H1 (cell line): ENCODE measurements at regions not wholly inside any gene's neighbourhood (a gene's known extent, or its start where the extent isn't known, plus 50 kb on each side); places are given as distances from the start of the nearest gene placed in this dataset.

Experiments used
- CTCF ChIA-PET: fragments of 300-600 bp; sonication (Branson Sonifier 250); formaldehyde crosslinking; loops from one replicate; lab custom pipeline; 2021; ENCODE audit not compliant: partially characterized antibody; lab: Charles Lee
- POLR2A ChIA-PET: fragments of 300-600 bp; sonication (Branson Sonifier 250); formaldehyde crosslinking; loops from one replicate; lab custom pipeline; 2021; ENCODE audit warnings: inconsistent platforms; ENCODE audit not compliant: partially characterized antibody; lab: Charles Lee
- DNase-seq, 2 experiments: peaks; one replicate each; pipeline versions ENCODE4 v3.0.0 to v3.0.0-alpha.2; 2010 to 2022; ENCODE audit warnings: low spot score in 2 of 2, low read depth in 1 of 2, mixed read lengths in 1 of 2
- FAIRE-seq: peaks from 2 replicates; lab custom pipeline; 2011; peaks lifted over from hg19 to GRCh38; lab: Jason Lieb, UNC
- H2AFZ ChIP-seq: 2 replicates; pipeline ENCODE4 v1.8.1; 2012; ENCODE audit warnings: low read length, inconsistent platforms
- H2AK5ac ChIP-seq: 2 replicates; pipeline ENCODE4 v1.6.1; 2013; ENCODE audit warnings: low read depth, low read length
- H2BK120ac ChIP-seq: replicated peaks from 2 replicates; pipeline ENCODE3; 2013; ENCODE audit warnings: low read depth, low read length, inconsistent platforms
- H2BK12ac ChIP-seq: 2 replicates; pipeline ENCODE4 v1.6.1; 2013; ENCODE audit warnings: low read depth, low read length
- H2BK15ac ChIP-seq: 2 replicates; pipeline ENCODE4 v1.6.1; 2013; ENCODE audit warnings: low read length
- H2BK20ac ChIP-seq: 2 replicates; pipeline ENCODE4 v1.6.1; 2013; ENCODE audit warnings: low read length
- H2BK5ac ChIP-seq: 2 replicates; pipeline ENCODE4 v1.6.1; 2013; ENCODE audit warnings: low read depth, low read length
- H3K14ac ChIP-seq: 2 replicates; pipeline ENCODE4 v1.6.1; 2013; ENCODE audit warnings: inconsistent platforms; ENCODE audit not compliant: insufficient read length
- H3K18ac ChIP-seq: 2 replicates; pipeline ENCODE4 v1.6.1; 2013; ENCODE audit warnings: low read length; ENCODE audit errors: extremely low read depth
- H3K23ac ChIP-seq: 2 replicates; pipeline ENCODE4 v1.6.1; 2013; ENCODE audit warnings: inconsistent platforms; ENCODE audit not compliant: insufficient read length
- H3K23me2 ChIP-seq: 2 replicates; pipeline ENCODE4 v1.6.1; 2013; ENCODE audit warnings: low read depth, low read length
- H3K27ac ChIP-seq: 2 replicates; pipeline ENCODE4 v1.6.1; 2011; ENCODE audit warnings: low read depth, low read length, inconsistent platforms
- H3K27me3 ChIP-seq, 4 experiments: replicated peaks in 1 of 4; 1 replicate in 1 of 4; 2 replicates in 3 of 4; pipeline versions ENCODE4 v1.6.1 to v1.8.1; 2011 to 2013; ENCODE audit warnings: low read length in 3 of 4, mild to moderate bottlenecking in 3 of 4, inconsistent platforms in 2 of 4, mixed read lengths in 2 of 4, moderate library complexity in 1 of 4; ENCODE audit not compliant: control insufficient read depth in 3 of 4, insufficient read depth in 3 of 4; ENCODE audit errors: extremely low read depth in 1 of 4
- H3K36me3 ChIP-seq, 4 experiments: 2 replicates each; pipeline versions ENCODE4 v1.6.1 to v1.8.1; 2011 to 2013; ENCODE audit warnings: mild to moderate bottlenecking in 4 of 4, low read length in 3 of 4, moderate library complexity in 2 of 4, control low read depth in 1 of 4, inconsistent platforms in 1 of 4; ENCODE audit not compliant: insufficient read depth in 4 of 4, control insufficient read depth in 2 of 4
- H3K4ac ChIP-seq: replicated peaks from 2 replicates; pipeline ENCODE3; 2013; ENCODE audit warnings: low read length, low read depth, mixed read lengths, inconsistent platforms; ENCODE audit not compliant: insufficient read length
- H3K4me1 ChIP-seq, 4 experiments: replicated peaks in 1 of 4; 1 replicate in 1 of 4; 2 replicates in 3 of 4; pipeline versions ENCODE4 v1.6.1 to v1.8.1; 2011 to 2013; ENCODE audit warnings: low read length in 3 of 4, inconsistent platforms in 2 of 4, mixed read lengths in 1 of 4; ENCODE audit not compliant: insufficient read depth in 4 of 4, control insufficient read depth in 3 of 4
- H3K4me2 ChIP-seq, 2 experiments: 2 replicates each; pipeline versions ENCODE4 v1.6.1 to v1.8.1; 2011 to 2013; ENCODE audit warnings: low read depth in 2 of 2, low read length in 2 of 2, control low read depth in 1 of 2, inconsistent platforms in 1 of 2, mild to moderate bottlenecking in 1 of 2; ENCODE audit not compliant: insufficient read depth in 1 of 2
- H3K4me3 ChIP-seq, 4 experiments: fragments of 200-600, 300-600 bp in 1 of 4; sonication (generic), shearing (Covaris generic), sonication (Bioruptor Twin) in 1 of 4; 2 replicates each; pipeline versions ENCODE4 v1.5.1 to v1.8.1; 2011 to 2016; ENCODE audit warnings: low read length in 4 of 4, low read depth in 3 of 4, control low read depth in 2 of 4, inconsistent platforms in 2 of 4, mild to moderate bottlenecking in 2 of 4, mixed read lengths in 1 of 4, moderate library complexity in 1 of 4; ENCODE audit not compliant: insufficient read depth in 2 of 4; ENCODE audit errors: extremely low read depth in 1 of 4
- H3K56ac ChIP-seq: replicated peaks from 2 replicates; pipeline ENCODE3; 2013; ENCODE audit warnings: low read depth, mild to moderate bottlenecking, mixed read lengths, low read length, inconsistent platforms; ENCODE audit not compliant: insufficient read length
- H3K79me1 ChIP-seq: 2 replicates; pipeline ENCODE4 v1.6.1; 2013; ENCODE audit warnings: low read depth, low read length, control low read depth
- H3K79me2 ChIP-seq, 2 experiments: 2 replicates each; pipeline versions ENCODE4 v1.6.1 to v1.8.1; 2012 to 2013; ENCODE audit warnings: low read length in 2 of 2, mild to moderate bottlenecking in 2 of 2, inconsistent platforms in 1 of 2; ENCODE audit not compliant: insufficient read depth in 2 of 2, control insufficient read depth in 1 of 2
- H3K9ac ChIP-seq, 4 experiments: replicated peaks in 1 of 4; 1 replicate in 1 of 4; 2 replicates in 3 of 4; pipeline versions ENCODE4 v1.6.1 to v1.8.1; 2011 to 2013; ENCODE audit warnings: low read depth in 3 of 4, low read length in 3 of 4, control low read depth in 2 of 4, mild to moderate bottlenecking in 2 of 4, moderate library complexity in 2 of 4, inconsistent platforms in 1 of 4; ENCODE audit errors: extremely low read depth in 1 of 4
- H3K9me3 ChIP-seq, 2 experiments: 2 replicates each; pipeline versions ENCODE4 v1.6.1 to v1.8.1; 2012 to 2013; ENCODE audit warnings: mild to moderate bottlenecking in 2 of 2, moderate library complexity in 2 of 2, control low read depth in 1 of 2, inconsistent platforms in 1 of 2, low read depth in 1 of 2, low read length in 1 of 2, mixed read lengths in 1 of 2; ENCODE audit not compliant: insufficient read depth in 2 of 2
- H4K20me1 ChIP-seq, 2 experiments: replicated peaks in 1 of 2; 2 replicates each; pipeline versions ENCODE3 to v1.8.1; 2011 to 2013; ENCODE audit warnings: inconsistent platforms in 2 of 2, low read length in 2 of 2, mild to moderate bottlenecking in 1 of 2; ENCODE audit not compliant: insufficient read depth in 2 of 2, control insufficient read depth in 1 of 2
- H4K5ac ChIP-seq: 2 replicates; pipeline ENCODE4 v1.6.1; 2013; ENCODE audit warnings: low read length, low read depth, mixed read lengths, inconsistent platforms; ENCODE audit not compliant: insufficient read length
- H4K8ac ChIP-seq: 2 replicates; pipeline ENCODE4 v1.8.0; 2013; ENCODE audit warnings: mild to moderate bottlenecking, moderate library complexity, low read length, inconsistent platforms; ENCODE audit not compliant: insufficient read depth; ENCODE audit errors: extremely low read depth
- H4K91ac ChIP-seq: replicated peaks from 2 replicates; pipeline ENCODE3; 2013; ENCODE audit warnings: low read length, mixed read lengths, inconsistent platforms; ENCODE audit not compliant: insufficient read length
- BCL11A ChIP-seq, 2 experiments: IDR thresholded peaks; one replicate each; pipeline ENCODE4 v1.6.1; 2011; ENCODE audit warnings: low read depth in 2 of 2, low read length in 2 of 2, mild to moderate bottlenecking in 2 of 2
- BRCA1 ChIP-seq: IDR thresholded peaks from 2 replicates; pipeline ENCODE4 v1.6.1; 2012; ENCODE audit warnings: low read depth, low read length, improper control_type of control experiment
- CEBPB ChIP-seq: IDR thresholded peaks from 2 replicates; pipeline ENCODE4 v1.6.1; 2012; ENCODE audit warnings: low read depth, low read length
- CREB1 ChIP-seq: IDR thresholded peaks from 2 replicates; pipeline ENCODE4 v1.6.1; 2012; ENCODE audit warnings: inconsistent platforms
- EP300 ChIP-seq, 2 experiments: IDR thresholded peaks; 1 replicate in 1 of 2; 2 replicates in 1 of 2; pipeline ENCODE4 v1.6.1; 2011 to 2012; ENCODE audit warnings: low read depth in 2 of 2, low read length in 2 of 2, mild to moderate bottlenecking in 2 of 2, borderline replicate concordance in 1 of 2, inconsistent platforms in 1 of 2, moderate library complexity in 1 of 2
- HDAC6 ChIP-seq: IDR thresholded peaks from one replicate; pipeline ENCODE4 v1.7.1; 2012; ENCODE audit warnings: low read depth, mild to moderate bottlenecking, inconsistent platforms, low read length, moderate library complexity
- KDM5A ChIP-seq: fragments of 200-600 bp; IDR thresholded peaks from 2 replicates; pipeline ENCODE4 v1.7.1; 2012; ENCODE audit warnings: mild to moderate bottlenecking, low read length, inconsistent platforms, mixed read lengths
- PHF8 ChIP-seq: fragments of 200-600 bp; sonication (generic); conservative IDR thresholded peaks from 2 replicates; pipeline ENCODE4 v1.7.1; 2012; ENCODE audit warnings: low read depth, mild to moderate bottlenecking, inconsistent platforms, low read length, moderate library complexity
- POLR2A ChIP-seq, 2 experiments: IDR thresholded peaks; 1 replicate in 1 of 2; 2 replicates in 1 of 2; pipeline ENCODE4 v1.6.1; 2011; ENCODE audit warnings: low read depth in 2 of 2, low read length in 2 of 2, mild to moderate bottlenecking in 2 of 2; ENCODE audit errors: control extremely low read depth in 1 of 2
- POLR2AphosphoS5 ChIP-seq: IDR thresholded peaks from 2 replicates; pipeline ENCODE4 v1.6.1; 2011; ENCODE audit warnings: low read depth, low read length
- POU5F1 ChIP-seq: IDR thresholded peaks from 2 replicates; pipeline ENCODE4 v1.6.1; 2011; ENCODE audit warnings: low read depth, mild to moderate bottlenecking, low read length, moderate library complexity
- SAP30 ChIP-seq: fragments of 300-600 bp; sonication (generic); IDR thresholded peaks from 2 replicates; pipeline ENCODE4 v1.7.1; 2012; ENCODE audit warnings: low read length, moderate library complexity, mild to moderate bottlenecking, inconsistent platforms; ENCODE audit not compliant: insufficient read depth, insufficient replicate concordance
- ZNF274 ChIP-seq: IDR thresholded peaks from 2 replicates; pipeline ENCODE4 v1.7.0; 2012; ENCODE audit warnings: low read length, borderline replicate concordance; ENCODE audit errors: extremely low read depth
- WGBS, 2 experiments: shearing (Covaris generic) in 1 of 2; methylation state at CpG; one replicate each; pipeline versions ENCODE4 v1.1.6 to v1.1.7; 2013 to 2015; ENCODE audit warnings: low lambda C conversion rate in 2 of 2, mixed read lengths in 2 of 2, inconsistent platforms in 1 of 2, low coverage in 1 of 2, missing lambda C conversion rate in 1 of 2; ENCODE audit not compliant: insufficient replicate concordance in 2 of 2, insufficient coverage in 1 of 2, insufficient read length in 1 of 2; ENCODE audit errors: extremely low coverage in 1 of 2, missing lambda C conversion rate in 1 of 2; 5-methylcytosine and 5-hydroxymethylcytosine counted together
- TF ChIP-seq, protein P1 (sequence below): IDR thresholded peaks from 2 replicates; pipeline ENCODE4 v1.6.1; 2012; ENCODE audit warnings: inconsistent platforms
- TF ChIP-seq, protein P2 (sequence below): IDR thresholded peaks from 2 replicates; pipeline ENCODE4 v1.6.1; 2011; ENCODE audit warnings: low read length, improper control_type of control experiment

DNA sequence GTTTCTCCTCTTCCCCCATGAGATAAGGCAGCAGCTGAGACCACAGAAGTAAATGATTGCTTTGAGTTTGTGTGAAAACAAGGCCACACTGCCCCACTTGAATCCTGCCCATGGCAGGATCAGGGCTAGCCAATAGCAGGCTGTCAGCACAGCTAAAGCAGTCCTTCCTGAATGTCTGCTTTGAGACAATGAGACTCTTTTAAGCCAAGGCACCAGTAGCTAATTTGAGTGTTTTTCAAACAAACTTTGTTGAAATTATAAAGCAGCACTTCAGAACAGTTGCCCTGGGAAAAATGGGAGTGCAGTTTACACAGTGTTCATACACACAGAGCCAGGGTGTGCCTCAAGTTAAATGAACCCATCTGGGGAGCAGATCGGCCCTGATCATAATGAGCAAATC, 103.5 kb upstream of the OR5AK2 start:
- no peaks in the 10 kb centered on the region for H3K27me3 ChIP-seq
- no peak overlapping the region for H2BK20ac ChIP-seq
- no peaks in the 10 kb centered on the region for H3K79me1 ChIP-seq
- no peak overlapping the region for H3K18ac ChIP-seq
- no peak overlapping the region for H3K4me3 ChIP-seq
- H3K56ac ChIP-seq = no peak overlapping the region
- no peaks in the 10 kb centered on the region for H3K79me2 ChIP-seq
- no peak overlapping the region for H3K4ac ChIP-seq
- peak overlapping the region; percentile 81; the same call in 1 of the 2 replicates for H2AFZ ChIP-seq
- H3K23ac ChIP-seq = no peak overlapping the region
- FAIRE-seq (no peak), DNase-seq (no peak)
- peaks cover 0 to 8% of the 10 kb centered on the region in 2 experiments; a peak in 2 of 4 replicates for H3K9me3 ChIP-seq
- H4K20me1 ChIP-seq = no peaks in the 10 kb centered on the region
- no peak overlapping the region for H4K8ac ChIP-seq
- H2BK5ac ChIP-seq = no peak overlapping the region
- no peak overlapping the region for H2BK12ac ChIP-seq
- no peak overlapping the region for H2AK5ac ChIP-seq
- CTCF ChIA-PET = interaction anchor here (0.6 kb wide), 1 partner anchor 390 kb away, joined by 4 read pairs; no protein-coding TSS in a partner anchor
- WGBS, 2 experiments = 82% methylated on average over 1 of the region's 1 CpG; no CpG with 5 or more reads in 1 of the 2 experiments
- no peak overlapping the region for H4K5ac ChIP-seq
- H3K9ac ChIP-seq = no peak overlapping the region
- no peak overlapping the region for H3K27ac ChIP-seq
- no peak overlapping the region for H2BK15ac ChIP-seq
- no peak overlapping the region for H4K91ac ChIP-seq
- no peak overlapping the region for H3K4me2 ChIP-seq
- H3K14ac ChIP-seq = no peak overlapping the region
- no peaks in the 10 kb centered on the region for H3K36me3 ChIP-seq
- H2BK120ac ChIP-seq = no peak overlapping the region
- POLR2A ChIA-PET = no interaction called here
- no peaks in the 10 kb centered on the region for H3K4me1 ChIP-seq
- no peaks in the 10 kb centered on the region for H3K23me2 ChIP-seq
- TF ChIP-seq SAP30 (no peak), BCL11A (IDR thresholded peaks at IDR 0.05; ENCODE audit: low read depth in 2 of 2, low read length in 2 of 2) (no peak), POLR2AphosphoS5 (no peak), EP300 (IDR thresholded peaks at IDR 0.05; ENCODE audit: borderline replicate concordance in 1 of 2, low read depth in 2 of 2, low read length in 2 of 2) (no peak), CEBPB (no peak), CREB1 (no peak), ZNF274 (no peak), POLR2A (IDR thresholded peaks at IDR 0.05; ENCODE audit: control extremely low read depth in 1 of 2, low read depth in 2 of 2, low read length in 2 of 2) (no peak), HDAC6 (no peak), BRCA1 (no peak), KDM5A (no peak), POU5F1 (no peak), PHF8 (no peak)
- TF ChIP-seq, protein P1, sequence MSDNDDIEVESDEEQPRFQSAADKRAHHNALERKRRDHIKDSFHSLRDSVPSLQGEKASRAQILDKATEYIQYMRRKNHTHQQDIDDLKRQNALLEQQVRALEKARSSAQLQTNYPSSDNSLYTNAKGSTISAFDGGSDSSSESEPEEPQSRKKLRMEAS = no peak
- TF ChIP-seq, protein P2, sequence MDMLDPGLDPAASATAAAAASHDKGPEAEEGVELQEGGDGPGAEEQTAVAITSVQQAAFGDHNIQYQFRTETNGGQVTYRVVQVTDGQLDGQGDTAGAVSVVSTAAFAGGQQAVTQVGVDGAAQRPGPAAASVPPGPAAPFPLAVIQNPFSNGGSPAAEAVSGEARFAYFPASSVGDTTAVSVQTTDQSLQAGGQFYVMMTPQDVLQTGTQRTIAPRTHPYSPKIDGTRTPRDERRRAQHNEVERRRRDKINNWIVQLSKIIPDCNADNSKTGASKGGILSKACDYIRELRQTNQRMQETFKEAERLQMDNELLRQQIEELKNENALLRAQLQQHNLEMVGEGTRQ = no peak
